ENCODE measurements at regions not wholly inside any gene's neighbourhood (a gene's known extent, or its start where the extent isn't known, plus 50 kb on each side); places are given as distances from the start of the nearest gene placed in this dataset.

GRCh38 chr6:169142538-169142844, 111.2 kb downstream of the THBS2 start:
- TF ChIP-seq, protein P1, sequence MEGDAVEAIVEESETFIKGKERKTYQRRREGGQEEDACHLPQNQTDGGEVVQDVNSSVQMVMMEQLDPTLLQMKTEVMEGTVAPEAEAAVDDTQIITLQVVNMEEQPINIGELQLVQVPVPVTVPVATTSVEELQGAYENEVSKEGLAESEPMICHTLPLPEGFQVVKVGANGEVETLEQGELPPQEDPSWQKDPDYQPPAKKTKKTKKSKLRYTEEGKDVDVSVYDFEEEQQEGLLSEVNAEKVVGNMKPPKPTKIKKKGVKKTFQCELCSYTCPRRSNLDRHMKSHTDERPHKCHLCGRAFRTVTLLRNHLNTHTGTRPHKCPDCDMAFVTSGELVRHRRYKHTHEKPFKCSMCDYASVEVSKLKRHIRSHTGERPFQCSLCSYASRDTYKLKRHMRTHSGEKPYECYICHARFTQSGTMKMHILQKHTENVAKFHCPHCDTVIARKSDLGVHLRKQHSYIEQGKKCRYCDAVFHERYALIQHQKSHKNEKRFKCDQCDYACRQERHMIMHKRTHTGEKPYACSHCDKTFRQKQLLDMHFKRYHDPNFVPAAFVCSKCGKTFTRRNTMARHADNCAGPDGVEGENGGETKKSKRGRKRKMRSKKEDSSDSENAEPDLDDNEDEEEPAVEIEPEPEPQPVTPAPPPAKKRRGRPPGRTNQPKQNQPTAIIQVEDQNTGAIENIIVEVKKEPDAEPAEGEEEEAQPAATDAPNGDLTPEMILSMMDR (IDR thresholded peaks at IDR 0.05): no peak
- TF ChIP-seq POLR2A (IDR thresholded peaks at IDR 0.05): no peak
